HEK293T (cell line): ENCODE measurements at regions not wholly inside any gene's neighbourhood (a gene's known extent, or its start where the extent isn't known, plus 50 kb on each side); places are given as distances from the start of the nearest gene placed in this dataset.

Source experiments
- CTCF ChIA-PET: fragments of 350-600 bp; formaldehyde crosslinking; extraction: SDS; loops from one replicate; lab custom pipeline; 2021; ENCODE audit warnings: antibody characterized with exemption, inconsistent platforms; lab: Yijun Ruan, JAX
- POLR2A ChIA-PET: fragments of 350-600 bp; formaldehyde crosslinking; extraction: SDS; loops from one replicate; lab custom pipeline; 2020; ENCODE audit warnings: antibody characterized with exemption, inconsistent platforms; lab: Yijun Ruan, JAX
- DNase-seq: peaks from one replicate; pipeline ENCODE4 v3.0.0; 2012; ENCODE audit warnings: mixed read lengths; ENCODE audit errors: extremely low spot score
- ARNT ChIP-seq: fragments of 450-650 bp; IDR thresholded peaks from 2 replicates; pipeline ENCODE4 v1.6.1; 2017; ENCODE audit warnings: mild to moderate bottlenecking
- BHLHE40 ChIP-seq: fragments of 450-650 bp; IDR thresholded peaks from 2 replicates; pipeline ENCODE4 v1.6.1; 2016; ENCODE audit warnings: mild to moderate bottlenecking, moderate library complexity, borderline replicate concordance
- CTBP1 ChIP-seq: fragments of 450-650 bp; IDR thresholded peaks from 2 replicates; pipeline ENCODE4 v1.6.1; 2016; ENCODE audit warnings: borderline replicate concordance
- ELF4 ChIP-seq: fragments of 450-650 bp; IDR thresholded peaks from 2 replicates; pipeline ENCODE4 v1.6.1; 2017; ENCODE audit warnings: antibody characterized with exemption
- FOXA1 ChIP-seq: fragments of 450-650 bp; IDR thresholded peaks from 2 replicates; pipeline ENCODE4 v1.6.1; 2016; ENCODE audit warnings: mild to moderate bottlenecking
- FOXK2 ChIP-seq: fragments of 450-650 bp; IDR thresholded peaks from 2 replicates; pipeline ENCODE4 v1.6.1; 2016; ENCODE audit warnings: mild to moderate bottlenecking
- FOXM1 ChIP-seq: fragments of 450-650 bp; IDR thresholded peaks from 2 replicates; pipeline ENCODE4 v1.6.1; 2017; ENCODE audit warnings: mild to moderate bottlenecking, borderline replicate concordance
- HDGF ChIP-seq: fragments of 450-650 bp; IDR thresholded peaks from 2 replicates; pipeline ENCODE4 v1.6.1; 2017; ENCODE audit warnings: antibody characterized with exemption, borderline replicate concordance
- L3MBTL2 ChIP-seq: fragments of 450-650 bp; conservative IDR thresholded peaks from 2 replicates; pipeline ENCODE4 v1.6.1; 2016; ENCODE audit warnings: mild to moderate bottlenecking
- LEF1 ChIP-seq: fragments of 450-650 bp; IDR thresholded peaks from 2 replicates; pipeline ENCODE4 v1.6.1; 2017; ENCODE audit warnings: mild to moderate bottlenecking, borderline replicate concordance
- NFRKB ChIP-seq: fragments of 450-650 bp; IDR thresholded peaks from 2 replicates; pipeline ENCODE4 v1.6.1; 2016; ENCODE audit warnings: mild to moderate bottlenecking, moderate library complexity
- SP1 ChIP-seq: fragments of 450-650 bp; IDR thresholded peaks from 2 replicates; pipeline ENCODE4 v1.6.1; 2017
- SUZ12 ChIP-seq: fragments of 450-650 bp; IDR thresholded peaks from 2 replicates; pipeline ENCODE4 v1.6.1; 2016; ENCODE audit warnings: mild to moderate bottlenecking
- TARDBP ChIP-seq: fragments of 450-650 bp; IDR thresholded peaks from 2 replicates; pipeline ENCODE4 v1.6.1; 2016
- ZNF384 ChIP-seq: fragments of 450-650 bp; IDR thresholded peaks from 2 replicates; pipeline ENCODE4 v1.6.1; 2016
- TF ChIP-seq, protein P1 (sequence below): fragments of 450-650 bp; IDR thresholded peaks from 2 replicates; pipeline ENCODE4 v1.6.1; 2016

GRCh38 chr3:77873598-77873997 is 833.7 kb downstream of the ROBO2 start:
- POLR2A ChIA-PET = no interaction called here

DNA sequence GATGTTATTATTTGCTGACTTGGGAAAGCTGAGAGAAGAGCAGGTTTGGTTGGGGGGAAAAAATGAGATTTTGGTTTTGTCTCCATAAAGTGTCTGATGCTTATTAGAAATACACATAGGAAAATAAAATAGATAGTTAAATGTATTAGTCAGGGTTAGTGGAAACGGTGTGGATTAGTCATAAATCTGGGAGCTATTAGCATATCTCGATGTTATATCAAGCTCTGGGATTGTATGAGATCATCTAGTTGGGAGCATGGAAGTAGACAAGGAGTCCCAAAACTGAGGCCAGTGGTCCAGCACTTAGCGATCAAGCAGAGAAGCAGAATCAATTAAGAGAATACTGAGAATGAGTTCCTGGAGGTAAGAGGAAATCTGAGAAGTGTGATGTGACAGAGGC is 845.5 kb downstream of the ROBO2 start:
- ChIA-PET CTCF (no interaction called here), POLR2A (no interaction called here)
- DNase-seq = no peak
- no peak for TF ChIP-seq CTBP1
- no peak for TF ChIP-seq NFRKB
- no peak for TF ChIP-seq ARNT

More at GRCh38 chr3:77873598-77873997, 833.7 kb downstream of the ROBO2 start:
- CTCF ChIA-PET = no interaction called here
- no peak for TF ChIP-seq ZNF384
- no peak for TF ChIP-seq CTBP1
- TF ChIP-seq NFRKB = no peak
- no peak for TF ChIP-seq L3MBTL2
- no peak for TF ChIP-seq ELF4
- TF ChIP-seq, protein P1, sequence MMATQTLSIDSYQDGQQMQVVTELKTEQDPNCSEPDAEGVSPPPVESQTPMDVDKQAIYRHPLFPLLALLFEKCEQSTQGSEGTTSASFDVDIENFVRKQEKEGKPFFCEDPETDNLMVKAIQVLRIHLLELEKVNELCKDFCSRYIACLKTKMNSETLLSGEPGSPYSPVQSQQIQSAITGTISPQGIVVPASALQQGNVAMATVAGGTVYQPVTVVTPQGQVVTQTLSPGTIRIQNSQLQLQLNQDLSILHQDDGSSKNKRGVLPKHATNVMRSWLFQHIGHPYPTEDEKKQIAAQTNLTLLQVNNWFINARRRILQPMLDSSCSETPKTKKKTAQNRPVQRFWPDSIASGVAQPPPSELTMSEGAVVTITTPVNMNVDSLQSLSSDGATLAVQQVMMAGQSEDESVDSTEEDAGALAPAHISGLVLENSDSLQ = no peak
- TF ChIP-seq TARDBP = no peak
- no peak for TF ChIP-seq ARNT
- no peak for TF ChIP-seq FOXA1
- TF ChIP-seq BHLHE40 = no peak
- no peak for DNase-seq

DNA sequence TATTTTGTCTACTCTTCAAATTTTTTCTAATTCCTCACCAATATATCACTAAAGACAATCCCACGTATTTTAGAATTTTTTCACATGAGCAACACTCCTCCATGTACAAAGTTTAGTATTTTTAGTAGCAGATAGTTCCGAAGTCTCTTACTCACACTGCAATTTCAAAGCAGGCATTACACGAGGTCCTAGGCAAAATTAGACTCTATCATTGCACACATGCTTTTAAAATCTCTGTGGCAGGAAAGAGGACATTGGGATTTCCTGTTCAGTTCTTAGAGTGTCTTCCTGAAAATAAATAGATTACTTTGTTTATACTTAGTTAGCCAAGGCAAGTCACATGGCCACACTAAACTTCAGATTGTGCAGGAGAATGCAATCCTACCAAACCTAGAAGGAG is 847.7 kb downstream of the ROBO2 start:
- ChIA-PET POLR2A (no interaction called here), CTCF (no interaction called here)
- TF ChIP-seq LEF1 (no peak), NFRKB (no peak), BHLHE40 (no peak), ARNT (no peak), TARDBP (no peak), L3MBTL2 (no peak), FOXM1 (no peak)
- DNase-seq = no peak

DNA sequence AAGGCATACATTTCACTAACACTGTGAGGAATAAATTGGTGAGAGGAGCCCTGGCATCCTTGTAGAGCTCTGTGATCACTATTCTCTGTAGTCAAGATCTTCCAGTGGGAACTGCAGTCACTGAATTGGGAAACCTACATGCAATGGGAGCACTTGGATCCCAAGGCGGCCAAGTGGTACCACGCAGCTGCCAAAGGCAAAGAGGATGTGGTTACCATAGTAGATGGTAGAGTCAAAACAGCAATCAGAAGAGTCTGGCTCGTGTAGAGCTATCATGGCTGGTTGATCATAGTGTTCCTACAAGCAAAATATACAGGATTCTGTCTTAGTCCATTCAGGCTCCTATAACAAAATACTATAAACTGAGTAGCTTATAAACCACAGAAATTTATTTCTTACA is 849.7 kb downstream of the ROBO2 start:
- TF ChIP-seq HDGF (no peak), ZNF384 (no peak), SP1 (no peak), NFRKB (no peak), SUZ12 (no peak), BHLHE40 (no peak), ARNT (no peak), TARDBP (no peak), FOXM1 (no peak), ELF4 (no peak), LEF1 (no peak), L3MBTL2 (no peak), CTBP1 (no peak)
- POLR2A ChIA-PET = no interaction called here
- CTCF ChIA-PET = no interaction called here
- no peak for DNase-seq

DNA sequence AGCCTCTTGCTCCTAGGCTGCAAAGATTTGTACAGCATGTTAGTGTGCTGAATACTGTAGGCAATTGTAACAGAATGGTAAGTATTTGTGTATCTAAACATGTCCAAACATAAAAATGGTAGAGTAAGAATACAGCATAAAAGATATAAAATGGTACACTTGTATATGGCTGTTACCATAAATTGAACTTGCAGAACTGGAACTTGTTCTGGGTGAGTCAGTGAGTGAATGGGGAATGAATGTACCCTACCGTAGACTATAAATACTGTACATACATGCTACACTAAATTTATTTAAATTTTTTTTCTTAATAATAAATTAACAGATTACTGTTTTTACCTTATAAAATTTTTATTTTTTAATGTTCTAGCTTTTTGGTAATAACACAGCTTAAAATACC is 858.7 kb downstream of the ROBO2 start:
- DNase-seq = no peak
- TF ChIP-seq TARDBP (no peak), L3MBTL2 (no peak), NFRKB (no peak), FOXK2 (no peak), CTBP1 (no peak)
- TF ChIP-seq, protein P1 = no peak
- CTCF ChIA-PET = no interaction called here
- POLR2A ChIA-PET = no interaction called here

GRCh38 chr3:77902675-77903074 is 862.8 kb downstream of the ROBO2 start:
- no peak for DNase-seq
- CTCF ChIA-PET = no interaction called here
- POLR2A ChIA-PET = no interaction called here
- no peak for TF ChIP-seq TARDBP
- no peak for TF ChIP-seq FOXK2
- TF ChIP-seq NFRKB = no peak
- TF ChIP-seq CTBP1 = no peak
- TF ChIP-seq, protein P1 = no peak
- TF ChIP-seq HDGF = no peak

- ChIA-PET CTCF (no interaction called here), POLR2A (no interaction called here)
- TF ChIP-seq TARDBP (no peak), SUZ12 (no peak), BHLHE40 (no peak), FOXK2 (no peak), LEF1 (no peak), ZNF384 (no peak)
- TF ChIP-seq, protein P1 = no peak
- no peak for DNase-seq
Observed at GRCh38 chr3:77906102-77906709, 866.3 kb downstream of the ROBO2 start.
